NCI-H2196 (cell line): ENCODE measurements at regions not wholly inside any gene's neighbourhood (a gene's known extent, or its start where the extent isn't known, plus 50 kb on each side); places are given as distances from the start of the nearest gene placed in this dataset.
"Not testable (repeated sequence)": the region's sequence is repeated elsewhere in the genome, so short reads cannot be mapped to it uniquely, and the experiment has no call there.

Experiments
- DNase-seq: peaks from one replicate; lab custom pipeline; 2025; ENCODE audit not compliant: unreplicated experiment; lab: John Stamatoyannopoulos, UW

- no peak for DNase-seq
Measured at GRCh38 chr5:89060768-89061167, 177.8 kb upstream of the MEF2C start.

GRCh38 chr5:89059274-89059673 is 176.3 kb upstream of the MEF2C start:
- DNase-seq, result no peak

GRCh38 chr5:89055695-89056085 is 172.7 kb upstream of the MEF2C start:
- no peak for DNase-seq

- no peak for DNase-seq
Measured at GRCh38 chr5:89055015-89055694, 172.2 kb upstream of the MEF2C start.

- DNase-seq, result no peak
Measured at GRCh38 chr5:89053547-89053946, 170.6 kb upstream of the MEF2C start.

GRCh38 chr5:89050062-89050461 is 167.1 kb upstream of the MEF2C start:
- not testable (repeated sequence) for DNase-seq

GRCh38 chr5:89047571-89047970 is 164.6 kb upstream of the MEF2C start:
- DNase-seq, result no peak

GRCh38 chr5:89045216-89045615 is 162.2 kb upstream of the MEF2C start:
- no peak for DNase-seq

- DNase-seq, result no peak
Measured at GRCh38 chr5:89044674-89045200, 161.8 kb upstream of the MEF2C start.

GRCh38 chr5:89043676-89044075 is 160.7 kb upstream of the MEF2C start:
- DNase-seq, result no peak

GRCh38 chr5:89042746-89043145 is 159.8 kb upstream of the MEF2C start:
- DNase-seq, result no peak

GRCh38 chr5:89041976-89042375 is 159.0 kb upstream of the MEF2C start:
- DNase-seq, result no peak

GRCh38 chr5:89041249-89041779 is 158.3 kb upstream of the MEF2C start:
- no peak for DNase-seq

GRCh38 chr5:89036704-89037489 is 153.9 kb upstream of the MEF2C start:
- no peak for DNase-seq

GRCh38 chr5:89036166-89036565 is 153.2 kb upstream of the MEF2C start:
- DNase-seq, result no peak

- no peak for DNase-seq
Measured at GRCh38 chr5:89034588-89034987, 151.6 kb upstream of the MEF2C start.

- no peak for DNase-seq
Measured at GRCh38 chr5:89030798-89031197, 147.8 kb upstream of the MEF2C start.

GRCh38 chr5:89028595-89029285 is 145.8 kb upstream of the MEF2C start:
- DNase-seq, result no peak

GRCh38 chr5:89024045-89024444 is 141.1 kb upstream of the MEF2C start:
- no peak for DNase-seq

- no peak for DNase-seq
Measured at GRCh38 chr5:89020926-89021610, 138.1 kb upstream of the MEF2C start.

- no peak for DNase-seq
Measured at GRCh38 chr5:89016741-89017303, 133.8 kb upstream of the MEF2C start.
